Endothelial cell of umbilical vein (primary cell): ENCODE measurements at regions not wholly inside any gene's neighbourhood (a gene's known extent, or its start where the extent isn't known, plus 50 kb on each side); places are given as distances from the start of the nearest gene placed in this dataset.

ENCODE experiments used
- BruUV-seq: library from RNA; stranded (reverse); fragments of 400-500 nt; replicated peaks from 2 replicates; lab custom pipeline; 2021; lab: Mats Ljungman, UMichigan
- CTCF ChIA-PET: fragments of 300-600, 350-600 bp; sonication (Branson Sonifier 250); formaldehyde crosslinking; loops from one replicate; lab custom pipeline; 2021; ENCODE audit warnings: antibody characterized with exemption, inconsistent platforms; lab: Charles Lee
- POLR2A ChIA-PET: fragments of 300-600, 350-600 bp; sonication (Branson Sonifier 250); formaldehyde crosslinking; loops from one replicate; lab custom pipeline; 2021; ENCODE audit warnings: antibody characterized with exemption, inconsistent platforms; lab: Charles Lee
- DNase-seq: peaks from one replicate; pipeline ENCODE4 v3.0.0-alpha.2; 2011; ENCODE audit warnings: low read depth, low spot score
- FAIRE-seq: peaks from 2 replicates; lab custom pipeline; 2011; peaks lifted over from hg19 to GRCh38; lab: Jason Lieb, UNC
- H2AFZ ChIP-seq: 2 replicates; pipeline ENCODE4 v1.6.0; 2012; ENCODE audit warnings: low read depth, low read length, control low read depth, inconsistent platforms
- H3K27ac ChIP-seq: 2 replicates; pipeline ENCODE4 v1.5.1; 2011; ENCODE audit warnings: low read depth, mild to moderate bottlenecking, control low read depth, low read length, moderate library complexity; ENCODE audit not compliant: insufficient read depth
- H3K27me3 ChIP-seq, 2 experiments: 2 replicates each; pipeline versions ENCODE4 v1.6.0 to v1.6.1; 2011; ENCODE audit warnings: low read length in 2 of 2, mixed read lengths in 1 of 2; ENCODE audit not compliant: control insufficient read depth in 2 of 2, insufficient read depth in 2 of 2
- H3K36me3 ChIP-seq, 2 experiments: 2 replicates in 1 of 2; 3 replicates in 1 of 2; pipeline ENCODE4 v1.5.1; 2011; ENCODE audit warnings: low read length in 2 of 2, mild to moderate bottlenecking in 1 of 2, moderate library complexity in 1 of 2; ENCODE audit not compliant: control insufficient read depth in 2 of 2, insufficient read depth in 2 of 2; ENCODE audit errors: extremely low read depth in 1 of 2
- H3K4me1 ChIP-seq: 3 replicates; pipeline ENCODE4 v1.5.1; 2011; ENCODE audit warnings: mild to moderate bottlenecking, low read length; ENCODE audit not compliant: control insufficient read depth, insufficient read depth; ENCODE audit errors: extremely low read depth
- H3K4me2 ChIP-seq: 2 replicates; pipeline ENCODE4 v1.6.1; 2011; ENCODE audit warnings: low read length, control low read depth, mixed read lengths; ENCODE audit not compliant: insufficient read depth
- H3K4me3 ChIP-seq, 3 experiments: fragments of 200-600 bp in 1 of 3; sonication (generic), shearing (Covaris generic) in 1 of 3; replicated peaks in 1 of 3; 2 replicates each; pipeline ENCODE4 v1.5.1; 2011 to 2016; ENCODE audit warnings: control low read depth in 3 of 3, low read length in 3 of 3, mild to moderate bottlenecking in 2 of 3, inconsistent platforms in 1 of 3, low read depth in 1 of 3, moderate library complexity in 1 of 3; ENCODE audit not compliant: insufficient read depth in 1 of 3
- H3K79me2 ChIP-seq: 2 replicates; pipeline ENCODE4 v1.6.0; 2012; ENCODE audit warnings: low read length, inconsistent platforms; ENCODE audit not compliant: control insufficient read depth, insufficient read depth
- H3K9ac ChIP-seq: replicated peaks from 2 replicates; pipeline ENCODE3; 2011; ENCODE audit warnings: low read length, control low read depth; ENCODE audit not compliant: insufficient read depth; ENCODE audit errors: extremely low read depth
- H3K9me1 ChIP-seq: replicated peaks from 3 replicates; pipeline ENCODE4 v1.6.0; 2011; ENCODE audit warnings: mild to moderate bottlenecking, low read length; ENCODE audit not compliant: control insufficient read depth, insufficient read depth; ENCODE audit errors: extremely low read depth
- H3K9me3 ChIP-seq: replicated peaks from 2 replicates; pipeline ENCODE4 v1.5.1; 2012; ENCODE audit warnings: low read length, inconsistent platforms; ENCODE audit not compliant: control insufficient read depth, insufficient read depth
- H4K20me1 ChIP-seq: replicated peaks from 2 replicates; pipeline ENCODE3; 2011; ENCODE audit warnings: mild to moderate bottlenecking, low read length; ENCODE audit not compliant: control insufficient read depth, insufficient read depth; ENCODE audit errors: extremely low read depth
- CTCF ChIP-seq, 2 donors: IDR thresholded peaks; 1 replicate in 1 of 2; 2 replicates in 1 of 2; pipeline ENCODE4 v1.5.1; 2011; ENCODE audit warnings: low read length in 2 of 2, mild to moderate bottlenecking in 2 of 2, moderate library complexity in 2 of 2, control low read depth in 1 of 2, inconsistent platforms in 1 of 2, low read depth in 1 of 2; ENCODE audit not compliant: insufficient read depth in 1 of 2; ENCODE audit errors: extremely low read depth in 1 of 2
- EZH2 ChIP-seq: IDR thresholded peaks from 2 replicates; pipeline ENCODE4 v1.6.1; 2012; ENCODE audit warnings: borderline replicate concordance, low read depth, mild to moderate bottlenecking, moderate library complexity, low read length, inconsistent platforms; ENCODE audit not compliant: severe bottlenecking
- FOS ChIP-seq: IDR thresholded peaks from 2 replicates; pipeline ENCODE4 v1.6.1; 2011; ENCODE audit warnings: mild to moderate bottlenecking, low read length, moderate library complexity, borderline replicate concordance; ENCODE audit not compliant: insufficient read depth
- GATA2 ChIP-seq: IDR thresholded peaks from 2 replicates; pipeline ENCODE4 v1.7.0; 2011; ENCODE audit warnings: low read depth, mild to moderate bottlenecking, moderate library complexity, mixed read lengths, low read length; ENCODE audit not compliant: insufficient read length, insufficient read depth
- JUN ChIP-seq: IDR thresholded peaks from 2 replicates; pipeline ENCODE4 v1.6.1; 2011; ENCODE audit warnings: borderline replicate concordance, low read depth; ENCODE audit not compliant: insufficient read length, insufficient read depth
- MAX ChIP-seq: IDR thresholded peaks from 2 replicates; pipeline ENCODE4 v1.6.1; 2011; ENCODE audit not compliant: insufficient read depth, insufficient read length
- MYC ChIP-seq: IDR thresholded peaks from one replicate; pipeline ENCODE4 v1.6.1; 2011; ENCODE audit warnings: mild to moderate bottlenecking, low read depth, low read length
- POLR2A ChIP-seq: IDR thresholded peaks from 2 replicates; pipeline ENCODE4 v1.6.1; 2012; ENCODE audit warnings: low read depth, mild to moderate bottlenecking, control low read depth, low read length
- POLR2AphosphoS5 ChIP-seq: IDR thresholded peaks from 2 replicates; pipeline ENCODE4 v1.6.1; 2012; ENCODE audit warnings: low read depth, mild to moderate bottlenecking, control low read depth, low read length, moderate library complexity; ENCODE audit not compliant: insufficient read depth
- dilution Hi-C: fragments of 300-500 bp; cut with MboI; formaldehyde crosslinking; loops from one replicate; pipeline ENCODE4 v1.15.0; 2019; ENCODE audit warnings: low sequenced_read_pairs; ENCODE audit not compliant: extremely low pct_ligation_motif_present
- intact Hi-C: fragments of 100-400 bp; cut with micrococcal nuclease; formaldehyde crosslinking; loops from one replicate; pipeline ENCODE4 v1.10.0; 2022

GRCh38 chrX:124804962-124805361, 458.6 kb downstream of the SH2D1A start:
- H3K36me3 ChIP-seq, result no peaks in the 10 kb centered on the region
- no peak for FAIRE-seq
- dilution Hi-C loops, result no loop called here
- H3K9ac ChIP-seq, result no peak overlapping the region
- intact Hi-C loops, result no loop called here
- no peaks in the 10 kb centered on the region for H3K9me3 ChIP-seq
- H3K27ac ChIP-seq, result no peak overlapping the region
- BruUV-seq, result no TSS peak
- ChIA-PET CTCF (no interaction called here), POLR2A (no interaction called here)
- H3K4me2 ChIP-seq, result no peak overlapping the region
- no peak overlapping the region for H2AFZ ChIP-seq
- no peaks in the 10 kb centered on the region for H3K79me2 ChIP-seq
- H3K9me1 ChIP-seq, result no peaks in the 10 kb centered on the region
- no peak for DNase-seq
- no peaks in the 10 kb centered on the region for H3K27me3 ChIP-seq
- H3K4me3 ChIP-seq, result no peak overlapping the region
- no peak for TF ChIP-seq FOS
- TF ChIP-seq POLR2AphosphoS5, result no peak
- no peak for TF ChIP-seq GATA2
- no peak for TF ChIP-seq EZH2
- no peak for TF ChIP-seq JUN
- no peak for TF ChIP-seq MAX
- no peak for TF ChIP-seq POLR2A
- no peak for TF ChIP-seq MYC
- H4K20me1 ChIP-seq, result no peaks in the 10 kb centered on the region
- no peaks in the 10 kb centered on the region for H3K4me1 ChIP-seq

- H3K4me2 ChIP-seq, result no peak overlapping the region
- H2AFZ ChIP-seq, result no peak overlapping the region
- BruUV-seq, result no TSS peak
- POLR2A ChIA-PET, result no interaction called here
- no peaks in the 10 kb centered on the region for H3K79me2 ChIP-seq
- H3K9me3 ChIP-seq, result no peaks in the 10 kb centered on the region
- intact Hi-C loops (no loop called here), dilution Hi-C loops (no loop called here)
- H3K4me1 ChIP-seq, result no peaks in the 10 kb centered on the region
- DNase-seq (no peak), FAIRE-seq (no peak)
- H4K20me1 ChIP-seq, result no peaks in the 10 kb centered on the region
- no peaks in the 10 kb centered on the region for H3K9me1 ChIP-seq
- TF ChIP-seq GATA2 (no peak), FOS (no peak), POLR2AphosphoS5 (no peak), MAX (no peak), MYC (no peak), CTCF (IDR thresholded peaks at IDR 0.05; ENCODE audit: extremely low read depth in 1 of 2, insufficient read depth in 1 of 2, low read depth in 1 of 2, low read length in 2 of 2) (no peak), EZH2 (no peak), JUN (no peak), POLR2A (no peak)
- H3K27me3 ChIP-seq, result no peaks in the 10 kb centered on the region
- no peaks in the 10 kb centered on the region for H3K36me3 ChIP-seq
- H3K27ac ChIP-seq, result no peak overlapping the region
- no peak overlapping the region for H3K9ac ChIP-seq
- H3K4me3 ChIP-seq, result no peak overlapping the region
- CTCF ChIA-PET, result no interaction called here
Measured at GRCh38 chrX:124805486-124805885, 459.1 kb downstream of the SH2D1A start.
